GM19452 (cell line): ENCODE measurements at regions not wholly inside any gene's neighbourhood (a gene's known extent, or its start where the extent isn't known, plus 50 kb on each side); places are given as distances from the start of the nearest gene placed in this dataset.

Experiments used
- ATAC-seq: cut with Tn5 transposase; IDR thresholded peaks from one replicate; pipeline ENCODE4 v1.9.1; 2021; ENCODE audit not compliant: unreplicated experiment

DNA sequence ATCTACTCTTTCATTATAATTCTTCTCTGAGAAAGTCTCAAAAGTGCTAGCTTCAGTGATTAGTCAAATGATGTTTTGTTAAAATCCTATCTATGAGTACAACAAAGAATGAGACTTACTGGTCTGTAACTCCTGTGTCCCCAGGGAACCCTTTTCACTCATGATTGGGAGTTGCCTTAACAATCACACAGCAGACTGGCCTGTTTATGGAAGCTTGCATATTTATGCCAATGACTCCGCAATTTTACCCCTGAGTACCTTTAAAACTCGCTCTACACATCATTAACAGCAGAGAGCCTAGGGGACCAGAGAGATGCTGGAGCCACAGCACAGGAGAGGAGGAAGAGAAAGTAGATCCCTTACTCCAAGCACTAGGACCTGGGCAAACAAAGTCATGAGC, 628.1 kb downstream of the IGSF11 start:
- no peak for ATAC-seq

DNA sequence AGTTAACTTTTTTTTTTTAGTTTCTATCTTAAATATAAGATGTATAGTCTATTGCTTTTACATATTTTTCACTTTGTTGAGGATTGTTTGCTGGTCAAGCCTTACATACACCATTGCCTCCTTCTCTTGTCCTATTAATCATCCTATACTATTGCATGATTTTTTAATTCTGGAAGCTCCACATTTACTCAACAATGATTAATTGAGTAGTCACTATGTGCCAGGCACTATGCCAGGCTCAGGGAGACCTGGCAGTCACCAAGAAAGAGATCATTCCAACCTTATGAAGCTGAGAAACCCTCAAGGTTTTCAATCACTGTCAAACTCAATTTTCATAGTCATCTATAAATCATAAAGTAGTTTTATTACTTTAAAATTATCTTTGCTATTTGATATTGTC, 626.2 kb downstream of the IGSF11 start:
- no peak for ATAC-seq

GRCh38 chr3:118412503-118412902, 622.1 kb downstream of the IGSF11 start:
- no peak for ATAC-seq

- no peak for ATAC-seq
Measured at GRCh38 chr3:118425272-118425837, 609.3 kb downstream of the IGSF11 start.

DNA sequence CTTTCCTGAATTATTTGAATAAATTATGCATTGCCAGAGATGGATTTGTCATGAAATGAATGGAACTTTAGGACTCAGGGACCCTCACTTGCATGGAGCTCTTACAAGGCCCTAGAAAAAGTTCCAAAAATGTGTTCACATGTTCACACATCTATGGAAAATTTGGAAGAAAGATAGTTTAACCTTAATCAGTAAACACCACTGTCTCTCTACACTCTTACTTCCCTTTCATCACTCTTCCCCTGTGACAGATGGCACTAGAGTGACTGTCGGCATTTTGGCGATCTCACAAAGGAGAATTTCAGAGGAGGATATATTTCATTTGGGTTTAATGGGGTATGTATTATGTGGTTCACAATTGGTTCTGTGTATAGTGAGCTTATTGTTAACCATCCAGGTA, 600.8 kb downstream of the IGSF11 start:
- no peak for ATAC-seq

- no peak for ATAC-seq
Measured at GRCh38 chr3:118435851-118436350, 598.7 kb downstream of the IGSF11 start.

GRCh38 chr3:118436697-118437262, 597.9 kb downstream of the IGSF11 start:
- ATAC-seq, result no peak

GRCh38 chr3:118445036-118445435, 589.6 kb downstream of the IGSF11 start:
- no peak for ATAC-seq

- no peak for ATAC-seq
Measured at GRCh38 chr3:118447339-118447738, 587.3 kb downstream of the IGSF11 start.

- no peak for ATAC-seq
Measured at GRCh38 chr3:118466795-118467330, 567.8 kb downstream of the IGSF11 start.

DNA sequence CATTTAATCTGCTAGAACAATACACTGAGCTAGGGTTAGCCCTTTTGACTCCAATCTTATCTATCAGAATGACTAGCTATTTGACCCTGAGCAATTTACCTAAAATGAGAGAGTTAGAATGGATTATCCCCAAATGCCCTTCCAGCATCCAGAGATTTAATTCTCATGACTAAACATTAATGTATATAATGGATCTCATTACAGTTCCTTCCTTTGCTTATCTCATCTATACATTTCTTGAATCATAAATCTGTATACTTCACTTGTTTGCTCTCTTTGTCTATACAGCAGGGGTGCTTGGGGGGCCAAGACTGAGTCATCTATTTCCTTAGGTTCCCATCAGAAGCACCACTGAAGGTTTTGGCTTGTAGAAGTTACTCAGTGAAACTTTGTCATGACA, 565.8 kb downstream of the IGSF11 start:
- ATAC-seq, result no peak

GRCh38 chr3:118472586-118472985, 562.1 kb downstream of the IGSF11 start:
- ATAC-seq, result no peak

DNA sequence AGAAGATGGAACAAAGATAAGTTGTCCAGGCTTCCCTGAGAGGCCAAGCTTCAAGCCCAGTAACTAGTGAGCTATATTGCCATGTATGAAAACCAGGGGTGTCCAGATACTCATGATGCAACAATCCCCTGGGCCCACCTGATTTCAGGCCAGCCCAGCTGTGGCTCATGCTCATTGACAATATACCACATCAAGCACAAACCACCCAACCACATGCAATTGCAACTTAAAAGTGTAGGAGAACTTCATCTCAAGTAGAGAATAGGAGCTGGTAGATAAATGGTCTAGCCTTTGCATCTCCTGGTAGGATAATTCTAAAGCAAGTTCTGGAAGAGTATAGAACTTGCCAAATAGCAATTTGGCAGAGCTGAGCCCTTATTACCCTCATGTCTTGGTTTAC, 561.3 kb downstream of the IGSF11 start:
- ATAC-seq, result no peak

DNA sequence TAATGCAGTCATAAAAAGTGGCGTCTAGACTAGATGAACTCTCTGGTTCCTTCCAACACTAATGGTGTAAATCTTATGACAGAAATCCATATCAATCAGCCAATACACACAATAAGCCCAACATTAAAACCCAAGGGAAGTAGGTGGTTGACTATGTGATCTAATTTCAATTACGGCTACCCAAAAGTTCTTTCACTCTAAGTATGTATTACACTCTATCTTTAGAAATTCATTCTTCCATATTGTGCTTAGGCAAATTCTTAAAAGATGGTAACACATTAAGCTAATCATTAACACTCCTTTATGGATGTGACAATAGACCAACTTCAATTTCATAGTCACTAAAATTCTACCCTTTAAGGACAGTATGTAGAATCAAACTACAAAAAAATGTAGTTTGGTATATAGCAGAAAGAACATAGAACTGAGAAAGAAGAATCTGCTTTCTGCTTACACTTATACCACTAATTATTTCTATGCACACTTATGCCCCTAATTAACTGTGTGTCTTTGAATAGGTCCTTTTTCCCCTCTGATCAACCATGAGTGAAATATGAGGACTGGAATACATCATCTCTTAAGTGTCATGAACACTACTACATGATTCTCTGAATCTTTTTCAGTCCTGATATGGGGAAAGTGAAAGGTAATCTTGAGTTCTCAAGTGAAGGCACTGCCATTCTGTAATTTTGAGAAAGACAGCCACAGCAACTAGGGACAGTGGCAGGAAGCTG, 557.6 kb downstream of the IGSF11 start:
- ATAC-seq, result no peak

- no peak for ATAC-seq
Measured at GRCh38 chr3:118477768-118478167, 556.9 kb downstream of the IGSF11 start.

- ATAC-seq, result no peak
Measured at GRCh38 chr3:118478706-118479276, 555.9 kb downstream of the IGSF11 start.

DNA sequence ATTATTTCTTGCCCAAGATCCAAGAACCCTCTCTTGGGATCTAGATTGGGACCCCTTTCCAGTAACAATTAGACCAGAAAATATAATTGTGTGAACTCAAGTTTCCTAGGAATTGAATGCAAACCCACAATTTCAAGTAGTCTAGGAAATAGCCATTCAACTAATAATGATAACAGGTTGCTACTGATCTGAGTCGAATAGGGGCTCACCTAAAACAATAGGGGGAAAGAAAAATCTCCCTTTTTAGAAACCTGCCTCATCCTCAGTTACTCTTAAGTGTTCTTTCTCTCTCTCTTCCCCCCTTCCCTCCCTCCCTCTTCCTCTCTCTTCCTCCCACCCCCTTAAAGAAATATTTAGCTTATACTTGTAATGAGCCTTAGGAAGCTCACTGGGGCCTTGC, 555.3 kb downstream of the IGSF11 start:
- no peak for ATAC-seq

GRCh38 chr3:118480101-118480860, 554.4 kb downstream of the IGSF11 start:
- no peak for ATAC-seq

GRCh38 chr3:118485693-118486092, 549.0 kb downstream of the IGSF11 start:
- ATAC-seq, result no peak

DNA sequence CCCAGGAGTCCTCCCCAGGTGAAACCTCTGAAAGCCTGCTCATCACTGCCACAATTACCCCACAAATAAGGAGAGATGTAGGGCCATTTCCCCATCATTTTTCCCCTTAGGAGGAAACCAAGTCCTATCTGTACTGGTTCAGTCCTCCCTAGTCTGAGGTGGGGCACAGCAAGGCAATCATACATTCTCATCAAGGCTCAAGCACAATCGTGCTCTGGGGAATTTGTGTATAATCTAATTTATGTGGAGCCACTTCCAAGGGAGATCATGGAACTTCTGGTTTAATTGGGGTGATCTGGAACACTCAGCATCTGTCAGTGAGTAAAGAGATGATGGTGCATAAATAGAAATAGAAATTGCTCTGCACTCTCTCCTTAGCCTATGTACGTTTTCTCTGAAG, 546.9 kb downstream of the IGSF11 start:
- no peak for ATAC-seq

DNA sequence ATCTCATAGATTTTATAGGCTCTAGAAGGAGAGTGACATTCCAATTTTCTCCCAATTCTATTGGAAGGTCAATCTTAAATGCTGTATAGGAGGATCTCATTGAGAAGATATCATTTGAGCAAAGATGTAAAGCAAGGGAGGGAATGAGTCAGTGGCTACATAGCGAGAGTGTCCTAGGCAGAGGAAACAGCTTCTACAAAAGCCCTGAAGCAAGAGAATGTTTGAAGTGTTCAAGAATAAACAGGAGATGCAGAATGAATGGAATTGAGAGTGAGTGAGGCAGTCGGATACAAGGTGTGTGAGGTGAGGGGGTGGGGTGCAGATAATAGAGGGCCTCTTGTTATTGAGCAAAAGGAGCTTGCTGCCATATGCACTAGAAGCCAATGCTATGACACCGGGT, 545.9 kb downstream of the IGSF11 start:
- ATAC-seq, result no peak
